HepG2 (cell line): ENCODE measurements at regions not wholly inside any gene's neighbourhood (a gene's known extent, or its start where the extent isn't known, plus 50 kb on each side); places are given as distances from the start of the nearest gene placed in this dataset.

Source experiments
- ATAC-seq: fragments of 200-7000 bp; cut with Tn5 transposase; 3 replicates; pipeline ENCODE4 v1.9.1; 2020; ENCODE audit warnings: mild to moderate bottlenecking, moderate library complexity
- BruUV-seq: library from RNA; stranded (reverse); fragments of 400-500 nt; replicated peaks from 2 replicates; lab custom pipeline; 2021; lab: Mats Ljungman, UMichigan
- CTCF ChIA-PET: fragments of 300-600 bp; formaldehyde crosslinking; extraction: SDS; loops from one replicate; lab custom pipeline; 2021; ENCODE audit warnings: low total read pairs, inconsistent platforms, low intra/inter-chr PET ratio; lab: Yijun Ruan, JAX
- POLR2A ChIA-PET: fragments of 350-600 bp; sonication (Branson Sonifier 250); formaldehyde crosslinking; loops from one replicate; lab custom pipeline; 2020; ENCODE audit warnings: antibody characterized with exemption, inconsistent platforms; lab: Yijun Ruan, JAX
- DNase-seq: peaks from one replicate; pipeline ENCODE4 v3.0.0-alpha.2; 2015; ENCODE audit warnings: low spot score
- FAIRE-seq: peaks from 3 replicates; lab custom pipeline; 2011; peaks lifted over from hg19 to GRCh38; lab: Jason Lieb, UNC
- H2AFZ ChIP-seq: one replicate; pipeline ENCODE4 v1.6.1; 2011; ENCODE audit warnings: low read length, inconsistent platforms
- H3K27ac ChIP-seq: fragments of 300-600 bp; 3 replicates; pipeline ENCODE4 v1.8.0; 2011; ENCODE audit warnings: mixed run types, mild to moderate bottlenecking, mixed read lengths, low read length, inconsistent platforms; ENCODE audit not compliant: insufficient read depth; ENCODE audit errors: extremely low read length
- H3K27me3 ChIP-seq, 2 experiments: fragments of 200-600 bp in 1 of 2; 2 replicates in 1 of 2; 3 replicates in 1 of 2; pipeline versions ENCODE4 v1.6.0 to v1.8.0; 2011; ENCODE audit warnings: low read length in 2 of 2, mild to moderate bottlenecking in 2 of 2, moderate library complexity in 2 of 2, inconsistent platforms in 1 of 2; ENCODE audit not compliant: insufficient read depth in 2 of 2, control insufficient read depth in 1 of 2
- H3K36me3 ChIP-seq, 2 experiments: fragments of 200-600 bp in 1 of 2; replicated peaks in 1 of 2; 2 replicates in 1 of 2; 3 replicates in 1 of 2; pipeline versions ENCODE4 v1.5.1 to v1.8.0; 2011; ENCODE audit warnings: low read length in 2 of 2, inconsistent platforms in 1 of 2; ENCODE audit not compliant: insufficient read depth in 2 of 2, control insufficient read depth in 1 of 2
- H3K4me1 ChIP-seq: 2 replicates; pipeline ENCODE4 v1.5.1; 2012; ENCODE audit warnings: low read length, inconsistent platforms; ENCODE audit not compliant: insufficient read depth
- H3K4me2 ChIP-seq: 2 replicates; pipeline ENCODE4 v1.6.0; 2011; ENCODE audit warnings: low read depth, low read length, inconsistent platforms
- H3K4me3 ChIP-seq, 3 experiments: fragments of 200-600 bp in 1 of 3; sonication (generic), shearing (Covaris generic) in 1 of 3; replicated peaks in 1 of 3; 2 replicates each; pipeline ENCODE4 v1.5.1; 2011 to 2016; ENCODE audit warnings: low read length in 3 of 3, inconsistent platforms in 2 of 3, low read depth in 2 of 3, mild to moderate bottlenecking in 2 of 3, control low read depth in 1 of 3, mixed read lengths in 1 of 3; ENCODE audit not compliant: insufficient read depth in 1 of 3
- H3K79me2 ChIP-seq: one replicate; pipeline ENCODE4 v1.6.1; 2011; ENCODE audit warnings: low read length, inconsistent platforms; ENCODE audit not compliant: insufficient read depth
- H3K9ac ChIP-seq: 2 replicates; pipeline ENCODE4 v1.6.0; 2011; ENCODE audit warnings: mild to moderate bottlenecking, low read depth, low read length, inconsistent platforms; ENCODE audit not compliant: insufficient read depth
- H3K9me3 ChIP-seq: 2 replicates; pipeline ENCODE4 v1.5.1; 2012; ENCODE audit warnings: mild to moderate bottlenecking, low read length
- H4K20me1 ChIP-seq: 2 replicates; pipeline ENCODE4 v1.6.0; 2011; ENCODE audit warnings: inconsistent platforms, mild to moderate bottlenecking, low read length, moderate library complexity; ENCODE audit not compliant: insufficient read depth
- ARID5B ChIP-seq: IDR thresholded peaks from 2 replicates; pipeline ENCODE4 v1.4.0; 2020; ENCODE audit warnings: mild to moderate bottlenecking, missing genetic modification reagents
- CEBPB ChIP-seq: IDR thresholded peaks from 2 replicates; pipeline ENCODE4 v1.6.1; 2011; ENCODE audit warnings: low read depth, low read length, improper control_type of control experiment, borderline replicate concordance
- FOXA1 ChIP-seq, 2 experiments: fragments of 450-650 bp in 1 of 2; sonication (generic) in 1 of 2; formaldehyde crosslinking in 1 of 2; IDR thresholded peaks; 2 replicates each; pipeline versions ENCODE4 v1.4.0 to v1.6.1; 2016 to 2020; ENCODE audit warnings: missing genetic modification reagents in 1 of 2
- HNF4G ChIP-seq, 2 experiments: sonication (generic) in 1 of 2; formaldehyde crosslinking in 1 of 2; IDR thresholded peaks; 2 replicates each; pipeline versions ENCODE4 v1.4.0 to v1.6.1; 2011 to 2020; ENCODE audit warnings: borderline replicate concordance in 2 of 2, low read depth in 2 of 2, mild to moderate bottlenecking in 2 of 2, low read length in 1 of 2, missing genetic modification reagents in 1 of 2, moderate library complexity in 1 of 2
- HOXA3 ChIP-seq: sonication (generic); formaldehyde crosslinking; IDR thresholded peaks from 2 replicates; pipeline ENCODE4 v1.5.0; 2020; ENCODE audit warnings: missing genetic modification reagents
- KAT8 ChIP-seq: IDR thresholded peaks from 2 replicates; pipeline ENCODE4 v1.6.1; 2016; ENCODE audit warnings: missing genetic modification reagents, missing compliant biosample characterization
- NCOA2 ChIP-seq: sonication (generic); formaldehyde crosslinking; IDR thresholded peaks from 2 replicates; pipeline ENCODE4 v1.8.0; 2022; ENCODE audit warnings: inconsistent platforms
- PAXIP1 ChIP-seq: sonication (generic); formaldehyde crosslinking; conservative IDR thresholded peaks from 2 replicates; pipeline ENCODE4 v1.4.0; 2020; ENCODE audit warnings: mild to moderate bottlenecking, missing genetic modification reagents, moderate library complexity
- TBX2 ChIP-seq: sonication (generic); formaldehyde crosslinking; IDR thresholded peaks from 2 replicates; pipeline ENCODE4 v1.5.0; 2020; ENCODE audit warnings: missing genetic modification reagents, mild to moderate bottlenecking, borderline replicate concordance
- ZNF280D ChIP-seq: sonication (generic); formaldehyde crosslinking; IDR thresholded peaks from 2 replicates; pipeline ENCODE4 v1.5.1; 2020; ENCODE audit warnings: mild to moderate bottlenecking, missing genetic modification reagents
- ZNF510 ChIP-seq: sonication (generic); formaldehyde crosslinking; IDR thresholded peaks from 2 replicates; pipeline ENCODE4 v1.4.0; 2020; ENCODE audit warnings: low read depth, mild to moderate bottlenecking, missing genetic modification reagents
- ZNF607 ChIP-seq: sonication (generic); formaldehyde crosslinking; IDR thresholded peaks from 2 replicates; pipeline ENCODE4 v1.5.1; 2020; ENCODE audit warnings: missing genetic modification reagents, mild to moderate bottlenecking, borderline replicate concordance
- WGBS: methylation state at CpG from one replicate; pipeline ENCODE4 v1.1.6; 2017; ENCODE audit warnings: low lambda C conversion rate; 5-methylcytosine and 5-hydroxymethylcytosine counted together
- in situ Hi-C: cut with HindIII; loops from 2 replicates; pipeline ENCODE4 v1.10.0; 2017; ENCODE audit warnings: low pct_unique_long_range_greater_than_20kb; ENCODE audit not compliant: extremely low pct_ligation_motif_present
- intact Hi-C: fragments of 100-400 bp; cut with micrococcal nuclease; formaldehyde crosslinking; loops from one replicate; pipeline ENCODE4 v1.10.0; 2022; ENCODE audit not compliant: unreplicated experiment

GRCh38 chr7:34342387-34342786, 315.6 kb upstream of the NPSR1 start:
- ATAC-seq (peak; percentile 46; the same call in 2 of the 3 replicates), FAIRE-seq (no peak), DNase-seq (peak; percentile 30)
- H3K27ac ChIP-seq, result no peak overlapping the region
- no peak overlapping the region for H3K9ac ChIP-seq
- H3K4me1 ChIP-seq, result peaks cover 49% of the 10 kb centered on the region
- no peaks in the 10 kb centered on the region for H3K36me3 ChIP-seq
- no TSS peak for BruUV-seq
- in situ Hi-C loops (no loop called here), intact Hi-C loops (no loop called here)
- ChIA-PET POLR2A (no interaction called here), CTCF (no interaction called here)
- no peaks in the 10 kb centered on the region for H3K79me2 ChIP-seq
- H3K9me3 ChIP-seq, result 0 out of 2 replicates have a peak, but pooled peaks cover 2% of the 10 kb centered on the region
- peak overlapping the region; percentile 16; the same call in 1 of the 2 replicates for H3K4me2 ChIP-seq
- H3K27me3 ChIP-seq, result no peaks in the 10 kb centered on the region
- 83% methylated on average over 1 of the region's 1 CpG for whole genome bisulfite sequencing
- H2AFZ ChIP-seq, result no peak overlapping the region
- no peak overlapping the region for H3K4me3 ChIP-seq
- no peaks in the 10 kb centered on the region for H4K20me1 ChIP-seq
- TF ChIP-seq HOXA3 (CRISPR knock-in tag), result no peak
- peak; percentile 50 for TF ChIP-seq ARID5B
- 0 out of 2 replicates have a peak, but pooled peaks have one; percentile 16 for TF ChIP-seq NCOA2 (CRISPR knock-in tag)
- TF ChIP-seq ZNF607, result no peak
- TF ChIP-seq ZNF280D, result no peak
- no peak for TF ChIP-seq ZNF510 (CRISPR knock-in tag)
- TF ChIP-seq PAXIP1 (CRISPR knock-in tag), result 0 out of 2 replicates have a peak, but pooled peaks have one; percentile 18
- TF ChIP-seq KAT8, result no peak
- TF ChIP-seq CEBPB, result no peak
- TF ChIP-seq FOXA1 (IDR thresholded peaks at IDR 0.05), result no peak
- peak; percentile 73 for TF ChIP-seq FOXA1 (CRISPR knock-in tag; IDR thresholded peaks at IDR 0.05)
- peak; percentile 42; the same call in 1 of the 2 replicates for TF ChIP-seq TBX2 (CRISPR knock-in tag)
- TF ChIP-seq HNF4G (IDR thresholded peaks at IDR 0.05; ENCODE audit: borderline replicate concordance, low read depth, low read length), result 0 out of 2 replicates have a peak, but pooled peaks have one; percentile 17
- no peak for TF ChIP-seq HNF4G (CRISPR knock-in tag; IDR thresholded peaks at IDR 0.05; ENCODE audit: borderline replicate concordance, low read depth)
